A673 (cell line): ENCODE measurements at regions not wholly inside any gene's neighbourhood (a gene's known extent, or its start where the extent isn't known, plus 50 kb on each side); places are given as distances from the start of the nearest gene placed in this dataset.

ENCODE experiments used
- BruUV-seq: library from RNA; stranded (reverse); fragments of 400-500 nt; replicated peaks from 2 replicates; lab custom pipeline; 2021; lab: Mats Ljungman, UMichigan
- CTCF ChIA-PET: fragments of 300-600 bp; sonication (Branson Sonifier 250); formaldehyde crosslinking; loops from one replicate; lab custom pipeline; 2022; ENCODE audit warnings: antibody characterized with exemption; lab: Charles Lee
- POLR2A ChIA-PET: fragments of 300-600 bp; sonication (Branson Sonifier 250); formaldehyde crosslinking; loops from one replicate; lab custom pipeline; 2022; ENCODE audit warnings: antibody characterized with exemption; ENCODE audit not compliant: low non-redundant PET; lab: Charles Lee
- DNase-seq: peaks from one replicate; pipeline ENCODE4 v3.0.0-alpha.2; 2015; ENCODE audit warnings: low spot score
- H3K27ac ChIP-seq: fragments of 200-600 bp; sonication (generic); 2 replicates; pipeline ENCODE4 v1.5.1; 2016; ENCODE audit warnings: mixed run types, low read depth, mild to moderate bottlenecking, mixed read lengths, antibody characterized with exemption, low read length; ENCODE audit not compliant: poor library complexity, severe bottlenecking
- H3K27me3 ChIP-seq: fragments of 200-600 bp; sonication (generic); replicated peaks from 2 replicates; pipeline ENCODE4 v1.6.1; 2017; ENCODE audit warnings: mixed run types, low read depth, mild to moderate bottlenecking, mixed read lengths, antibody characterized with exemption, low read length; ENCODE audit not compliant: insufficient read depth, poor library complexity
- H3K36me3 ChIP-seq: fragments of 200-600 bp; sonication (generic); 2 replicates; pipeline ENCODE4 v1.6.1; 2016; ENCODE audit warnings: mixed run types, mild to moderate bottlenecking, mixed read lengths, antibody characterized with exemption, low read length; ENCODE audit not compliant: insufficient read depth, poor library complexity, severe bottlenecking
- H3K4me1 ChIP-seq: fragments of 200-600 bp; sonication (generic); 2 replicates; pipeline ENCODE4 v1.6.1; 2017; ENCODE audit warnings: mixed run types, mild to moderate bottlenecking, mixed read lengths, antibody characterized with exemption, low read length; ENCODE audit not compliant: insufficient read depth, poor library complexity, severe bottlenecking
- H3K4me3 ChIP-seq: fragments of 200-600 bp; sonication (generic); 2 replicates; pipeline ENCODE4 v1.5.1; 2016; ENCODE audit warnings: low read depth, mixed run types, mild to moderate bottlenecking, mixed read lengths, low read length; ENCODE audit not compliant: poor library complexity, severe bottlenecking
- H3K9me3 ChIP-seq: fragments of 200-600 bp; sonication (generic); 2 replicates; pipeline ENCODE4 v1.6.1; 2016; ENCODE audit warnings: mixed run types, low read depth, mild to moderate bottlenecking, mixed read lengths, antibody characterized with exemption, low read length; ENCODE audit not compliant: poor library complexity, severe bottlenecking
- CTCF ChIP-seq: fragments of 300-800, 200-600 bp; sonication (generic); conservative IDR thresholded peaks from 2 replicates; pipeline ENCODE4 v1.5.1; 2017; ENCODE audit warnings: low read depth, mild to moderate bottlenecking, antibody characterized with exemption, low read length, moderate library complexity, mixed read lengths
- EZH2 ChIP-seq: fragments of 200-600 bp; sonication (generic); IDR thresholded peaks from 2 replicates; pipeline ENCODE4 v1.6.1; 2017; ENCODE audit warnings: borderline replicate concordance, low read depth, mild to moderate bottlenecking, mixed read lengths, antibody characterized with exemption, low read length; ENCODE audit not compliant: poor library complexity, severe bottlenecking
- intact Hi-C: fragments of 100-400 bp; cut with micrococcal nuclease; formaldehyde crosslinking; loops from one replicate; pipeline ENCODE4 v1.10.0; 2022; ENCODE audit not compliant: unreplicated experiment

DNA sequence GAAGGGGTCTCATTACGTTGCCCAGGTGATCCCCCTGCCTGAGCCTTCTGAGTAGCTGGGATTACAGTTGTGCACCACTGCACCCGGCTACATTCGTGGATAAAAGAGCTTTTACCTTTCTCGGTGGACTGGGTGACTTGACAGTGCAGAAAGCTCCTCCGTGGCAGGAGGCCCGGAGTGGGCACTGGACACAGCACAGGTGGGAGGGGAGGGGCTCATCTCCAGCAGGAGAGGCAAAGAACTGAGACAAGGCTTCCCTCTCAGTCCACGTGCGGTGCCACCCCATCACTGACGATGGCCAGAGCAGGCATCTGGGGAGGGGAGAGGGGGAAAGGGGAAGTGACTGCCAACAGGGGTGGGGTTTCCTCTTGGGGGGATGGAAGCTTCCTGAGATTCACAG, 118.4 kb downstream of the SHANK2 start:
- Histone ChIP-seq H3K27ac (no peak overlapping the region), H3K4me1 (no peaks in the 10 kb centered on the region), H3K36me3 (no peaks in the 10 kb centered on the region), H3K9me3 (no peaks in the 10 kb centered on the region), H3K27me3 (no peaks in the 10 kb centered on the region), H3K4me3 (no peak overlapping the region)
- POLR2A ChIA-PET, result interaction anchor here (0.7 kb wide), 1 partner anchor 71 kb away, joined by 8 read pairs; no protein-coding TSS in a partner anchor
- DNase-seq, result no peak
- CTCF ChIA-PET, result no interaction called here
- no TSS peak for BruUV-seq
- intact Hi-C loops, result no loop called here
- TF ChIP-seq CTCF, result no peak

DNA sequence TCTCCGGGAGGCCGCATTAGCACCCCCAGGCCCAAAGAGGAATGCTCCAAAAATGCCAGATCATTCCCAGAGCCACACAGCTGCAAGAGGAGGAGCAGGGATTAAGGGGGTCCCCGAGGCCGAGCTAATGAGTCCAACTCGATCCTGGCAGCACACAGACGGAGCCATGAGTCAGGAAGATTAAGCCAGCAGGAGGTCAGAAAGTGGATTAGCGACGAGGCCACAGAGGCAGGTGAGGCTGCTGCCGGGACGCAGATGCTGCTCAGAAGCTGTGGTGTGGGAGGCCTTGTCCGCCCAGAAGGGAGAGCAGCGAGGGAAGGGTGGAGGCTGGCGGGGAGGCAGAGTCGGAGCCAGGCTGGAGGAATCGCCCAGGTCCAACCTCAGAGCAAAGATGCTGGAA, 120.5 kb downstream of the SHANK2 start:
- no peak overlapping the region for H3K4me3 ChIP-seq
- H3K27ac ChIP-seq, result no peak overlapping the region
- CTCF ChIA-PET, result no interaction called here
- intact Hi-C loops, result no loop called here
- no peak for DNase-seq
- no TSS peak for BruUV-seq
- TF ChIP-seq CTCF (no peak), EZH2 (no peak)
- no peaks in the 10 kb centered on the region for H3K36me3 ChIP-seq
- H3K9me3 ChIP-seq, result no peaks in the 10 kb centered on the region
- no peaks in the 10 kb centered on the region for H3K27me3 ChIP-seq
- POLR2A ChIA-PET, result no interaction called here
- H3K4me1 ChIP-seq, result no peaks in the 10 kb centered on the region

DNA sequence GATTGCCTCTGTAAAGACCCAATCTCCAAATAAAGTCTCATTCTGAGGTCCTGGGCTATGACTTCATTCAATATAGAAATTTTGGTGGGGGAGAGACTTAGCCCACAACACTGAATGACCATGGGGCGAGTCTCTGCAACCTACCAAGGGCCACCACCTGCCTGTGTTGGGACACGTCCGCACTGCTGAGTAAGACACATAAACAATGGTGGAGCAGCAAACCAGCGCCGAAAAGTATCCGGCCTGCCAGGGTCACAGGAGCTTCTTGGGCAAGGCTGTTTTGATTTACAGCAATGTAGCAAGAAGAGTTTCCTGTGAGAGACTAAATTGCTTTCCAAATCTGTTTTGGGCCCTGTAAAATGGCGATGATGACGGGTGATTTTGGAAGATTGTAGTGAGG, 122.3 kb downstream of the SHANK2 start:
- ChIA-PET CTCF (no interaction called here), POLR2A (no interaction called here)
- Histone ChIP-seq H3K9me3 (no peaks in the 10 kb centered on the region), H3K27me3 (no peaks in the 10 kb centered on the region), H3K27ac (no peak overlapping the region), H3K4me3 (no peak overlapping the region), H3K36me3 (no peaks in the 10 kb centered on the region), H3K4me1 (no peaks in the 10 kb centered on the region)
- no TSS peak for BruUV-seq
- intact Hi-C loops, result no loop called here
- no peak for TF ChIP-seq CTCF
- TF ChIP-seq EZH2, result no peak
- no peak for DNase-seq
